Daoy (cell line): ENCODE measurements at regions not wholly inside any gene's neighbourhood (a gene's known extent, or its start where the extent isn't known, plus 50 kb on each side); places are given as distances from the start of the nearest gene placed in this dataset.
A peak's percentile ranks its signal among the peaks of the same experiment; 100 is the strongest.

Source experiments
- DNase-seq: peaks from one replicate; pipeline ENCODE4 v3.0.0-alpha.2; 2015; ENCODE audit warnings: low read depth

GRCh38 chr21:25330266-25330665 is 277.0 kb downstream of the MRPL39 start:
- DNase-seq = no peak

- DNase-seq = peak; percentile 4
These were observed 278.0 kb downstream of the MRPL39 start for GRCh38 chr21:25329227-25329825.

- no peak for DNase-seq
These were observed 278.5 kb downstream of the MRPL39 start for GRCh38 chr21:25328736-25329135.

GRCh38 chr21:25326181-25326580 is 281.1 kb downstream of the MRPL39 start:
- DNase-seq = no peak

GRCh38 chr21:25324666-25325065 is 282.6 kb downstream of the MRPL39 start:
- no peak for DNase-seq

GRCh38 chr21:25323356-25323949 is 283.8 kb downstream of the MRPL39 start:
- no peak for DNase-seq

GRCh38 chr21:25314247-25314646 is 293.0 kb downstream of the MRPL39 start:
- DNase-seq = no peak

- no peak for DNase-seq
These were observed 293.5 kb downstream of the MRPL39 start for GRCh38 chr21:25313829-25314228.

GRCh38 chr21:25307489-25307888 is 299.8 kb downstream of the MRPL39 start:
- DNase-seq = no peak

- DNase-seq = no peak
These were observed 302.7 kb downstream of the MRPL39 start for GRCh38 chr21:25304611-25305010.

GRCh38 chr21:25300632-25301031 is 306.6 kb downstream of the MRPL39 start:
- DNase-seq = no peak

GRCh38 chr21:25298512-25299491 is 308.5 kb downstream of the MRPL39 start:
- DNase-seq = no peak

- no peak for DNase-seq
These were observed 310.2 kb downstream of the MRPL39 start for GRCh38 chr21:25297117-25297516.

GRCh38 chr21:25296252-25296651 is 311.0 kb downstream of the MRPL39 start:
- DNase-seq = no peak

GRCh38 chr21:25292396-25292795 is 314.9 kb downstream of the MRPL39 start:
- DNase-seq = no peak

- DNase-seq = no peak
These were observed 323.6 kb downstream of the MRPL39 start for GRCh38 chr21:25283720-25284119.

GRCh38 chr21:25281134-25281533 is 326.1 kb downstream of the MRPL39 start:
- DNase-seq = no peak

GRCh38 chr21:25280061-25280460 is 327.2 kb downstream of the MRPL39 start:
- DNase-seq = no peak

GRCh38 chr21:25273959-25274358 is 333.3 kb downstream of the MRPL39 start:
- no peak for DNase-seq

- DNase-seq = no peak
These were observed 352.6 kb downstream of the MRPL39 start for GRCh38 chr21:25254491-25255174.

GRCh38 chr21:25246546-25246945 is 360.7 kb downstream of the MRPL39 start:
- no peak for DNase-seq

GRCh38 chr21:25244735-25245134 is 362.5 kb downstream of the MRPL39 start:
- DNase-seq = no peak
